HG03159 (cell line): ENCODE measurements at regions not wholly inside any gene's neighbourhood (a gene's known extent, or its start where the extent isn't known, plus 50 kb on each side); places are given as distances from the start of the nearest gene placed in this dataset.

Source experiments
- ATAC-seq: cut with Tn5 transposase; IDR thresholded peaks from one replicate; pipeline ENCODE4 v1.9.1; 2021; ENCODE audit warnings: mild to moderate bottlenecking, moderate library complexity; ENCODE audit not compliant: unreplicated experiment

GRCh38 chr9:73446306-73446705 lies 294.6 kb downstream of the ANXA1 start:
- no peak for ATAC-seq

DNA sequence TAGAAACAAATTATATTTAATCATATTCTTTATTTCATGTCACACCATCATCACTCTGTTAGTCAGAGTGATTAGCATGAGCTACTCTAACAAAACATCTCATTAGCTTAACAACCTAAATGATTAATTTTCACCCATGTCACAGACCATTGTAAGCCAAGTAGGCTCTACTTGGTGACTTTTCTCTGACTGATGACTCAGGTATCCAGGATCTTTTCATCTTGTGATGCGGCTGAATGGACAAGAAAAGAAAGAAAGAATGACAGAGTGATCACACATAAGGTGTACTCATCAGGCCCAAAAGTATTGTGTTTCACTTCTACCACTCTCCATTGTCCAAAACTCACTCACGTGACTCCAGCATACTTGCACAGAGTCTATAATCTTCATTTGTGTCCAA lies 299.3 kb downstream of the ANXA1 start:
- no peak for ATAC-seq

DNA sequence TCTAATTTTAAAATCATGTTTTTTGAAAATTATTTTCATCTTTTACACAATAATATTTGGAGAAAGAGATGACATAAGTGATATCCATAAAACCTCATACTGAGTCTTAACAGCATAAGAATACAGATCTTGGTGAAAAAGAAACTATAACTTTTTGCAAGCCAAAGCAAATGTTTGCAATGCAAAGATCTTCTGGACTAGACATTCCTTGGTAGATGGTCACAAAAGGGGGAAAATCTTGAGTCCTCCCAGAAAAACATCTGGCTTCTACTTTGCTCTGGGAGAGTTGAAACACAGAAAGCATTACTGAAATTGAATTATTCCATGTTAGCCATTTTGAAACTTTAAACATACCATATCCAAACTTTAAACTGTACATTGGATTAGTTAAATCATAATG lies 308.2 kb downstream of the ANXA1 start:
- no peak for ATAC-seq

DNA sequence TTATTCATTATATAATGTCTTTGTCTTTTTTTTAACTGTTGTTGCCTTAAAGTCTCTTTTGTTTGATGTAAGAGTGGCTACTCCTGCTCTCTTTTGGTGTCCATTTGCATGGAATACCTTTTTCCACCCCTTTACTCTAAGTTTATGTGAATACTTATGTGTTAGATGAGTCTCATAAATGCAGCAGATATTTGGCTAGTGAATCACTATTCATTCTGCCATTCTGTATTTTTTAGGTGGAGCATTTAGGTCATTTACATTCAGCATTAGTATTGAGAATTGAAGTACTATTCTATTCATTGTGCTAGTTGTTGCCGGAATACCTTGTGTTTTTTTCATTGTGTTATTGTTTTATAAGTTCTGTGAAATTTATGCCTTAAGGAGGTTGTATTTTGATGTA lies 317.1 kb downstream of the ANXA1 start:
- ATAC-seq = no peak

DNA sequence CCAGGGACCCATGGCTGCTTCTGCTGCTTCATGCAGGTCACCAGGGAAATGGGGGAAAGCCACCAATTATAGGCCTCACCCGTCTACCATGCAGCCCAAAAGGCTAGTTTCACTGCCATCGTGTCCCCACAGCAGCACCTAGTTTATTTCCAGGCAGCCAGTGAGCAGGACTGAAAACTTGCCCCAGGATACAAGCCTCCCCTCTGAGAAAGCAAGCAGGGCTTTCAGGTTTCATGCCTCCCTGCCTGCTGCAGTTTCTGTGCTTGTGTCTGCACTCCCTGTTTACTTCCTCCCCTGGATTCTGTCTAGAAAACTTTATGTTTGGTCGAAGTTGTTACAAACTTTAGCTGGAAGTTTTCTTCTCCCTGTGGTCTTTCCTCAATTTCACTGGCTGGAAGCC lies 319.1 kb downstream of the ANXA1 start:
- ATAC-seq = no peak

DNA sequence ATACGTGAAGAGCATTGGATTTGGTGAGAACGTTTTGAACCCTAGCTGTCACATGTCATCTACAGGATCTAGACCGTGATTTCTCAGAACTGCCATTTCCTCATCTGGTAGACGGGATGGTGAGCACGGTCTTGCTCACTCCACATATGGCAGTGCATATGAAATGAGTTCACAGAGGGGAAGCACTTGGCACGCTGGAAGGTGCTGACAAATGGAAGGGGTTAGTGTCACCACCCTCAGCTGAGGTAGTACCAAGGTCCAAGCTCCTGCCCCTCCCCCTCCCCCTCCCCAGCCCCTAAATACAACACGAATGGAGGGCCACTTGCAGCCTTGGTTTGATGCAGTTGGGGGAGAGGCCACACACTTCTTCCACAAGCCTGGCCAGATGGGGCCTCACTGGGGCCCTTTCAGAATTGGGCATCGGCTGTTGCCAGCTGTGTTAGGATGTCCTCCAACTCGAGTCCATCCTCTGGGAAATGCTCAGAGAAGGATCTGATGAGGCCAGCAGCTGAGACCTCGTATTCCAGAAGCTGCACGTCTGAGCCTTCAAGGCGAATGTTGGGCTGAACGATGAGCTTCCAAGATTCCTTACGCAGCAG lies 322.4 kb downstream of the ANXA1 start:
- ATAC-seq = no peak

DNA sequence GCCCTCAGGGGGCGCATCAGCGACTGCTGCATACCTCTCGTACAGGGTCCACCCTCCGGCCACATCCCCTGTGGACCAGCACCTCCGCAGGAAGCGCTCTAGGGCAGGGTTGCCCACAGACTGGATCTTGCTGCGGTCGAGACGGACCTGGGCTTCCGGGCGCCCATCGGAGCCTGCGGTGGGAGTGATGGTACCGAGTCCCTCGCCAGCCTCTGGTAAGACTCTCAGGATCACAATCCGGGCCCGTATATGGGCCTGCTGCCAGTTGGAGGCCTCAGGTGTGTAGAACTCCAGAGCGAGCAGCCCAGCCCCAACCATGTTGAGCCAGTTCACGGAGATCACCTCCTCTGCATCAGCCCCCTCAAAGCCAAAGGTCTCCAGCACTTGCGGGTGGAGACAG lies 323.0 kb downstream of the ANXA1 start:
- ATAC-seq = no peak

- no peak for ATAC-seq
Measured at GRCh38 chr9:73494894-73495293, 343.2 kb downstream of the ANXA1 start.

- ATAC-seq = no peak
Measured at GRCh38 chr9:73497796-73498195, 346.1 kb downstream of the ANXA1 start.

DNA sequence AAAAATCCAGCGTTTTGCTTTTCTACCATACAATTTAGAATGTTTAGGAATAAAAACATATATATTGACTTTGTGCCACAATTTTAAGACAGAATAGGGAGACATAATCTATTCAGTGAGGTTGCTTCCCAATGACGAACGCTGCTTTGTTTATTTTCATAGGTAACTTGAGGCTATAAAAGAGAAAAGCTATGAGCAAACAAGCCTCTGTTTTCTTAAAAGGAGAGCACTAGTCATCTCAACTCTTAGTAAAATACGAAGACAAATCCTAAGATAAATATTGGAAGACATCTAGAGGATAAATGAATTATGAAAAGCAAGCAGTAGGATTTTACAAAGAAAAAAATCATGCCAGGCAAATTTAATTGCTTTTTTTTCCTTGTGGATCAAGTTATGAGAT lies 363.6 kb downstream of the ANXA1 start:
- ATAC-seq = no peak

DNA sequence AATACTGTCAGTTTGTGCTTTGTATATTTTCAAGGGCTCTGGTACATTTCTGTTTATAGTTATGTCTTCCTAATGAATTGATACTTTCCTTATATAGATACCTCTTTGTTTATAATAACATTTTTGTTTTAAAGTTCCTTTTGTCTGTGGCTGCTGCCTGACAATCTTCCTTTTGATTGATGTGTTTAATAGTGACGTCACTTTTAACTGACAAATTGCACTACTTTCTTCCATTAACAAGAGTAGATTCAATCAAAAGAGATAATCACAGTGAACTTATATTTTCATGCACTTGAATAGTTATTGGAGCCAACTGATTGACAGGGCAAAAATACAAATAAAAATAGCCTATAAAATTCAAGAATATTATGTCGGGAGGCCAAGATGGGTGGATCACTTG lies 371.7 kb downstream of the ANXA1 start:
- no peak for ATAC-seq

- no peak for ATAC-seq
Measured at GRCh38 chr9:73525350-73525749, 373.7 kb downstream of the ANXA1 start.

GRCh38 chr9:73527521-73527920 lies 375.9 kb downstream of the ANXA1 start:
- no peak for ATAC-seq

DNA sequence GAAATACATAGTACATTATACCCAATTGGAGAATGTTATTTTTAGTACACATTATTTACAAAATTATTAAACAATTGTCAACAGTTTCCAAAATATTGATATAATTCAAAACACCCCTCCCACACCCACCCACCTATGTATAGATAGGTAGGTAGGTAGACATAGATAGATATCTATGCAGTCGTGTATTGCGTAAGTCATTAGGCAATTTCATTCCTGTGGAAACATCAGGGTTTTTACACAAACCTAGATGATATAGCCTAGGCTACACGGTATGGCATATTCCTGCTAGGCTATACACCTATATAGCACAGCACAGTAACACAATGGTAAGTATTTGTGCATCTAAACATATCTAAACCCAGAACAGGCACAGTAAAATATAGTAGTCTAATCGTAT lies 377.3 kb downstream of the ANXA1 start:
- no peak for ATAC-seq

DNA sequence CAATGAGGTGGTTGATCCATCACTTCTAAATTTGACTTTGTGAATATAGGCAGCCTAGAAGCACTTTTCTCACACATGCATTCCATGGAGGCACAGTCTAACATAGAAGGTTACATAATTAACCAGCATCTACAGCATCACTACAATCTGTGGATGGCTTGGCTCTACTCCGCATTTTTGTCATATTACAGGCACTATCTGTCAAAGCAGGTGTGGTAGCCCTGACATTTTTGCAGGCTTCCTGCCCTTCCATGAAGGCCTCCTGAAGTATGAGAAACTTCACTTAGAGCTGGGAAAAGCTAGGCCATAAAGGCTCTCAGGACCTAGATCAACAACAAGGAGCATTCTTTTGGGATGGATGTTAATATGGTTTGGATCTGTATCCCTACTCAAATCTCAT lies 378.0 kb downstream of the ANXA1 start:
- no peak for ATAC-seq

GRCh38 chr9:73531051-73531532 lies 379.4 kb downstream of the ANXA1 start:
- no peak for ATAC-seq

DNA sequence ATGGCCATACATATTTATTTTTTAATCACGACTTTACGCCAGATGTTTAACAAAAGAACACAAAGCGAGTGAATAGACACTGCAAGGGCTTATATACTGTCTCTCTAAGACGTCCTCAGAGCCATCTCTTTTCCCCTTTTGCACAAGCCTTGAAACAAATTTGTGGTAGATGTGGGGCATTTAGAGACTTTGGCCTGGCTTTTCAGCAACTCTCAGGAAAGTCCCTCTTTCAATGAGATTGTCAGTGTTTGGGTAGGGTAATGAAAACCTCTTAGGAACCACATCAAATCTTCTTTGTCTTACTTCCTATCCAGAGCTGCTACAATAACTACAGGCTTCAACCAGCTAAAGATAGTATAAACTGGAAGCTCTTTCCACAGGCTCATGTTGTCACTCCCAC lies 380.0 kb downstream of the ANXA1 start:
- peak; percentile 70 for ATAC-seq

DNA sequence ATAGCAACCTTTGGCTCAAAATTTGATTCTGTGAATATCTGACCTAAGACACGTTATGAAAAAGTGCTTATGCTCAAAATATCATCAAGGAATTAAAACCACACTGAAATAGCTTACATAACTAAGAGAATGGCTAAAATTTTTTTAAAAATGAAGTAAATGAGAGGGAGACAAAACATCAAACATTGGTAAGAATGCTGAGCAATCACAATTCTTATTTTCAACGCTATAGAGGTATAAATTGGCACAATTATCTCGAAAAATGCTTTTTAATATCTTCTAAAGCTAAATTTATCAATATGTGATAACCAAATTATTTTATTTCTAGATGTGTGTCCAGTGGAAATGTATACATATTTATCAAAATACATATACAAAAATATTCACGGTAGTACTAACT lies 381.3 kb downstream of the ANXA1 start:
- no peak for ATAC-seq

- no peak for ATAC-seq
Measured at GRCh38 chr9:73536403-73536802, 384.7 kb downstream of the ANXA1 start.

- no peak for ATAC-seq
Measured at GRCh38 chr9:73537561-73537960, 385.9 kb downstream of the ANXA1 start.

DNA sequence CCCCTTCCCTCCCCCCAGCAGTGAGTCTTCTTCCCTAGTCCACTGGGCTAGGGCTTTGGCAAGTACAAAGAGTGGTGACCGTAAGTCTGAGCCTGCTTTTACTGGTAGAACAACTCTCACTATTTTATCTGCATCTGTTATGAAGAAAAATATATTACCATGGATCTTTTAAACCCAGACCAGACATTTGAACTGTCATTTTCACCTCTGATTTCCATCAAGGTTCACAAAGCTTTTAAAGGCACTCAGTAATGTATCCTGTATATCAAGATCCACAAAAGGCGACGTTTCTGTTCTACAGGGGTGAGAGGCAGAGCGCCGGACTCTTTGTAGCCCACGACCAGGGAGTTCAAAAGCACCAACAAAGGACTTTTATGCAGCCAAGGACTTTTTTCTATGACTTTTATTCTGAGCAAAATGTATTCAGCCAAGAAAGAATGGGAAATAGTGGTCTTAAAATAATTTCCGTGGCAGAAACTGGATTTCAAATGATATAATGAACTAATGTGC lies 388.3 kb downstream of the ANXA1 start:
- no peak for ATAC-seq

DNA sequence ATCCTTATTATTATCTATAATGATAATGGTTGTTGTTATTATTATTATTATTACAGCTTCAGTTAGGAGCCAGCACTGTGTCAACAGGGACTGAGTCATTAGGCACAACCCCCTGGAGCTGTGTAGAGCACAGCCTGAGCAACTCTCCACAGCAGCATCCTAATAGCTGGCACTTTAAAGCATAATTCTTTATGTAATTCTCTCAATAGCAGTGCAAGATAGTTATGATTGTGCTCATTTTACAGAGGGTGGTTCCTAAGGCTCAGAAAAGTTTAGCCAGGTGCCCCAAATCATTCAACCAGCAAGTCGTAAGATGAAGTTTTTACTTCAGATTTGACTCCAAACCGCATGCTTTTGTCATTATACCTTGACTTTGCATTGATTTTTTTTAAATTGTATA lies 390.3 kb downstream of the ANXA1 start:
- ATAC-seq = no peak

DNA sequence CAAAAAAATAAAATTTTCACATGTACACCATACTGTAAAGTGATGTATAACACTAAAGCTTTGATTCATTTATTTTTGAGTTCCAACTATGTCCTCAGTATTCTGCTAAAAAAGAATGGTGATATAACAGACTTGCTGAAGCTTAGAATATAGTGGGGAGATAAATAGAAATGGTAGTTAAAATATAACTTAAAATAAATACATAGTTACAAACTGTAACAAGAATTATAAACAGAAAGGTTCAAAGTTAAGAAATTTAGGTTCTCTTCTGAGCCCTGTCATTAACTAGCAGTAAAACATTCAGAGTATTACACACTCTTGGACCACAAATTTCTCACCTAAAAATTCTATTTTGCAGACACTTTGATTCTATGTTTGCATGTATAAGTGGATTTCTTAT lies 392.1 kb downstream of the ANXA1 start:
- ATAC-seq = no peak
